ENCODE measurements at regions not wholly inside any gene's neighbourhood (a gene's known extent, or its start where the extent isn't known, plus 50 kb on each side); places are given as distances from the start of the nearest gene placed in this dataset.
"Not testable (repeated sequence)": the region's sequence is repeated elsewhere in the genome, so short reads cannot be mapped to it uniquely, and the experiment has no call there.

GRCh38 chr7:128586715-128587114, 85.4 kb upstream of the GARIN1A start:
- TF ChIP-seq POLR2A, POLR2AphosphoS5 (IDR thresholded peaks at IDR 0.05; ENCODE audit: low read depth, low read length): not testable (repeated sequence)
